HepG2 (cell line): ENCODE measurements at regions not wholly inside any gene's neighbourhood (a gene's known extent, or its start where the extent isn't known, plus 50 kb on each side); places are given as distances from the start of the nearest gene placed in this dataset.

Source experiments
- ATAC-seq: fragments of 200-7000 bp; cut with Tn5 transposase; 3 replicates; pipeline ENCODE4 v1.9.1; 2020; ENCODE audit warnings: mild to moderate bottlenecking, moderate library complexity
- BruUV-seq: library from RNA; stranded (reverse); fragments of 400-500 nt; replicated peaks from 2 replicates; lab custom pipeline; 2021; lab: Mats Ljungman, UMichigan
- CTCF ChIA-PET: fragments of 300-600 bp; formaldehyde crosslinking; extraction: SDS; loops from one replicate; lab custom pipeline; 2021; ENCODE audit warnings: low total read pairs, inconsistent platforms, low intra/inter-chr PET ratio; lab: Yijun Ruan, JAX
- POLR2A ChIA-PET: fragments of 350-600 bp; sonication (Branson Sonifier 250); formaldehyde crosslinking; loops from one replicate; lab custom pipeline; 2020; ENCODE audit warnings: antibody characterized with exemption, inconsistent platforms; lab: Yijun Ruan, JAX
- DNase-seq: peaks from one replicate; pipeline ENCODE4 v3.0.0-alpha.2; 2015; ENCODE audit warnings: low spot score
- FAIRE-seq: peaks from 3 replicates; lab custom pipeline; 2011; peaks lifted over from hg19 to GRCh38; lab: Jason Lieb, UNC
- H2AFZ ChIP-seq: one replicate; pipeline ENCODE4 v1.6.1; 2011; ENCODE audit warnings: low read length, inconsistent platforms
- H3K27ac ChIP-seq: fragments of 300-600 bp; 3 replicates; pipeline ENCODE4 v1.8.0; 2011; ENCODE audit warnings: mixed run types, mild to moderate bottlenecking, mixed read lengths, low read length, inconsistent platforms; ENCODE audit not compliant: insufficient read depth; ENCODE audit errors: extremely low read length
- H3K27me3 ChIP-seq, 2 experiments: fragments of 200-600 bp in 1 of 2; 2 replicates in 1 of 2; 3 replicates in 1 of 2; pipeline versions ENCODE4 v1.6.0 to v1.8.0; 2011; ENCODE audit warnings: low read length in 2 of 2, mild to moderate bottlenecking in 2 of 2, moderate library complexity in 2 of 2, inconsistent platforms in 1 of 2; ENCODE audit not compliant: insufficient read depth in 2 of 2, control insufficient read depth in 1 of 2
- H3K36me3 ChIP-seq, 2 experiments: fragments of 200-600 bp in 1 of 2; replicated peaks in 1 of 2; 2 replicates in 1 of 2; 3 replicates in 1 of 2; pipeline versions ENCODE4 v1.5.1 to v1.8.0; 2011; ENCODE audit warnings: low read length in 2 of 2, inconsistent platforms in 1 of 2; ENCODE audit not compliant: insufficient read depth in 2 of 2, control insufficient read depth in 1 of 2
- H3K4me1 ChIP-seq: 2 replicates; pipeline ENCODE4 v1.5.1; 2012; ENCODE audit warnings: low read length, inconsistent platforms; ENCODE audit not compliant: insufficient read depth
- H3K4me2 ChIP-seq: 2 replicates; pipeline ENCODE4 v1.6.0; 2011; ENCODE audit warnings: low read depth, low read length, inconsistent platforms
- H3K4me3 ChIP-seq, 3 experiments: fragments of 200-600 bp in 1 of 3; sonication (generic), shearing (Covaris generic) in 1 of 3; replicated peaks in 1 of 3; 2 replicates each; pipeline ENCODE4 v1.5.1; 2011 to 2016; ENCODE audit warnings: low read length in 3 of 3, inconsistent platforms in 2 of 3, low read depth in 2 of 3, mild to moderate bottlenecking in 2 of 3, control low read depth in 1 of 3, mixed read lengths in 1 of 3; ENCODE audit not compliant: insufficient read depth in 1 of 3
- H3K79me2 ChIP-seq: one replicate; pipeline ENCODE4 v1.6.1; 2011; ENCODE audit warnings: low read length, inconsistent platforms; ENCODE audit not compliant: insufficient read depth
- H3K9ac ChIP-seq: 2 replicates; pipeline ENCODE4 v1.6.0; 2011; ENCODE audit warnings: mild to moderate bottlenecking, low read depth, low read length, inconsistent platforms; ENCODE audit not compliant: insufficient read depth
- H3K9me3 ChIP-seq: 2 replicates; pipeline ENCODE4 v1.5.1; 2012; ENCODE audit warnings: mild to moderate bottlenecking, low read length
- H4K20me1 ChIP-seq: 2 replicates; pipeline ENCODE4 v1.6.0; 2011; ENCODE audit warnings: inconsistent platforms, mild to moderate bottlenecking, low read length, moderate library complexity; ENCODE audit not compliant: insufficient read depth
- ARHGAP35 ChIP-seq: sonication (generic); formaldehyde crosslinking; IDR thresholded peaks from 2 replicates; pipeline ENCODE4 v1.9.0; 2022; ENCODE audit warnings: mild to moderate bottlenecking, inconsistent platforms, moderate library complexity, missing genetic modification reagents, borderline replicate concordance
- BORCS8-MEF2B ChIP-seq: sonication (generic); formaldehyde crosslinking; IDR thresholded peaks from 2 replicates; pipeline ENCODE4 v1.8.0; 2022; ENCODE audit warnings: mild to moderate bottlenecking, missing genetic modification reagents
- IRF2 ChIP-seq: IDR thresholded peaks from 2 replicates; pipeline ENCODE4 v1.6.1; 2018; ENCODE audit warnings: missing genetic modification reagents, missing compliant biosample characterization
- SRY ChIP-seq: sonication (generic); formaldehyde crosslinking; IDR thresholded peaks from 2 replicates; pipeline ENCODE4 v1.8.0; 2022; ENCODE audit warnings: mild to moderate bottlenecking, missing genetic modification reagents
- YY1 ChIP-seq: IDR thresholded peaks from 2 replicates; pipeline ENCODE4 v1.6.1; 2011; ENCODE audit warnings: low read length, low read depth, moderate library complexity, mild to moderate bottlenecking; ENCODE audit not compliant: insufficient read depth, insufficient replicate concordance
- ZNF382 ChIP-seq: sonication (generic); formaldehyde crosslinking; IDR thresholded peaks from 2 replicates; pipeline ENCODE4 v1.5.0; 2020; ENCODE audit warnings: missing genetic modification reagents, mild to moderate bottlenecking, borderline replicate concordance
- ZNF496 ChIP-seq: sonication (generic); formaldehyde crosslinking; IDR thresholded peaks from 2 replicates; pipeline ENCODE4 v1.8.1; 2023; ENCODE audit warnings: mild to moderate bottlenecking, moderate library complexity, missing genetic modification reagents; ENCODE audit not compliant: insufficient replicate concordance
- WGBS: methylation state at CpG from one replicate; pipeline ENCODE4 v1.1.6; 2017; ENCODE audit warnings: low lambda C conversion rate; 5-methylcytosine and 5-hydroxymethylcytosine counted together
- in situ Hi-C: cut with HindIII; loops from 2 replicates; pipeline ENCODE4 v1.10.0; 2017; ENCODE audit warnings: low pct_unique_long_range_greater_than_20kb; ENCODE audit not compliant: extremely low pct_ligation_motif_present
- intact Hi-C: fragments of 100-400 bp; cut with micrococcal nuclease; formaldehyde crosslinking; loops from one replicate; pipeline ENCODE4 v1.10.0; 2022; ENCODE audit not compliant: unreplicated experiment
- TF ChIP-seq, protein P1 (sequence below): sonication (generic); formaldehyde crosslinking; IDR thresholded peaks from 2 replicates; pipeline ENCODE4 v1.5.1; 2020; ENCODE audit warnings: mild to moderate bottlenecking, moderate library complexity, missing genetic modification reagents

DNA sequence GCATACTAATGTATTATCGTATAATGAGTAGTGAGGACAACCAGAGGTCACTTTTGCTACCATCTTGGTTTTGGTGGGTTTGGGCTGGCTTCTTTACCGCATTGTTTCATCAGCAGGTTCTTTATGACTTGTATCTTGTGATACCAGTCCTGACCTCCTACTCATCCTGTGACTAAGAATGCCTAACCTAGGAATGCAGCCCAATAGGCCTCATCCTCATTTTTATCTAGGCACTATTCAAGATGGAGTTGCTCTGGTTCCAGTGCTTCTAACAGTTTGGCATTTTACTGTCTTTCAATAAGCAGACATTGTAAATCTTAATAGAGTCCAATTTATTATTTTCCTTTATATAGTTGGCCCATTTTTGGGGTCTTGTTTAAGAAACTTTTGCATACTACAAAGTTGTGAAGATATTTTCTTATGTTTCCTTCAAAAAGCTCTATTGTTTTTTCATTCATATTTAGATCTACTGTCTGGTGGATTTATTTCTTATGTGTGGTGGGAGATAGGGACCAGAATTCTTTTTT is 60.8 kb upstream of the RNU6-1 start:
- no peaks in the 10 kb centered on the region for H3K27me3 ChIP-seq
- BruUV-seq: no TSS peak
- intact Hi-C loops: no loop called here
- DNase-seq (no peak), ATAC-seq (no peak)
- peaks cover 33% of the 10 kb centered on the region for H3K4me1 ChIP-seq
- no peak overlapping the region for H3K9ac ChIP-seq
- no peak overlapping the region for H3K27ac ChIP-seq
- H3K36me3 ChIP-seq: no peaks in the 10 kb centered on the region
- POLR2A ChIA-PET: no interaction called here
- H3K4me3 ChIP-seq: no peak overlapping the region
- H4K20me1 ChIP-seq: no peaks in the 10 kb centered on the region
- no peak overlapping the region for H3K4me2 ChIP-seq
- no peak overlapping the region for H2AFZ ChIP-seq
- CTCF ChIA-PET: no interaction called here
- H3K79me2 ChIP-seq: no peaks in the 10 kb centered on the region
- in situ Hi-C loops: no loop called here
- H3K9me3 ChIP-seq: no peaks in the 10 kb centered on the region
- TF ChIP-seq, protein P1, sequence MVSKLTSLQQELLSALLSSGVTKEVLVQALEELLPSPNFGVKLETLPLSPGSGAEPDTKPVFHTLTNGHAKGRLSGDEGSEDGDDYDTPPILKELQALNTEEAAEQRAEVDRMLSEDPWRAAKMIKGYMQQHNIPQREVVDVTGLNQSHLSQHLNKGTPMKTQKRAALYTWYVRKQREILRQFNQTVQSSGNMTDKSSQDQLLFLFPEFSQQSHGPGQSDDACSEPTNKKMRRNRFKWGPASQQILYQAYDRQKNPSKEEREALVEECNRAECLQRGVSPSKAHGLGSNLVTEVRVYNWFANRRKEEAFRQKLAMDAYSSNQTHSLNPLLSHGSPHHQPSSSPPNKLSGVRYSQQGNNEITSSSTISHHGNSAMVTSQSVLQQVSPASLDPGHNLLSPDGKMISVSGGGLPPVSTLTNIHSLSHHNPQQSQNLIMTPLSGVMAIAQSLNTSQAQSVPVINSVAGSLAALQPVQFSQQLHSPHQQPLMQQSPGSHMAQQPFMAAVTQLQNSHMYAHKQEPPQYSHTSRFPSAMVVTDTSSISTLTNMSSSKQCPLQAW (CRISPR knock-in tag): no peak
- TF ChIP-seq ZNF496 (no peak), YY1 (no peak), SRY (CRISPR knock-in tag) (no peak), ARHGAP35 (CRISPR knock-in tag) (no peak), ZNF382 (CRISPR knock-in tag) (no peak), BORCS8-MEF2B (CRISPR knock-in tag) (no peak), IRF2 (CRISPR knock-in tag) (no peak)
- TF ChIP-seq, all 625 proteins: peak for 0
- WGBS: 96% methylated on average over 2 of the region's 2 CpGs
- FAIRE-seq: no peak
